H1 (cell line): ENCODE measurements at regions not wholly inside any gene's neighbourhood (a gene's known extent, or its start where the extent isn't known, plus 50 kb on each side); places are given as distances from the start of the nearest gene placed in this dataset.

ENCODE experiments used
- GABPA ChIP-seq: IDR thresholded peaks from 2 replicates; pipeline ENCODE4 v1.6.1; 2011; ENCODE audit warnings: mild to moderate bottlenecking, low read length, moderate library complexity, borderline replicate concordance; ENCODE audit not compliant: insufficient read depth
- GTF2F1 ChIP-seq: IDR thresholded peaks from 2 replicates; pipeline ENCODE4 v1.6.1; 2012; ENCODE audit warnings: low read depth, low read length, improper control_type of control experiment, borderline replicate concordance
- JUN ChIP-seq: IDR thresholded peaks from 2 replicates; pipeline ENCODE4 v1.6.1; 2011; ENCODE audit warnings: low read depth, mild to moderate bottlenecking, improper control_type of control experiment, low read length
- POLR2A ChIP-seq, 2 experiments: IDR thresholded peaks; 1 replicate in 1 of 2; 2 replicates in 1 of 2; pipeline ENCODE4 v1.6.1; 2011; ENCODE audit warnings: low read depth in 2 of 2, low read length in 2 of 2, mild to moderate bottlenecking in 2 of 2; ENCODE audit errors: control extremely low read depth in 1 of 2
- RBBP5 ChIP-seq: IDR thresholded peaks from 2 replicates; pipeline ENCODE4 v1.7.1; 2012; ENCODE audit warnings: low read depth, mild to moderate bottlenecking, inconsistent platforms, low read length, moderate library complexity, borderline replicate concordance
- RFX5 ChIP-seq: IDR thresholded peaks from 2 replicates; pipeline ENCODE4 v1.6.1; 2011; ENCODE audit warnings: low read depth, low read length, improper control_type of control experiment, borderline replicate concordance
- SRF ChIP-seq: IDR thresholded peaks from 2 replicates; pipeline ENCODE4 v1.6.1; 2011; ENCODE audit warnings: mild to moderate bottlenecking, low read depth, low read length, moderate library complexity
- TF ChIP-seq, protein P1 (sequence below), 3 experiments: IDR thresholded peaks; 1 replicate in 2 of 3; 2 replicates in 1 of 3; pipeline versions ENCODE4 v1.5.1 to v1.6.1; 2011; ENCODE audit warnings: low read length in 3 of 3, mild to moderate bottlenecking in 3 of 3, inconsistent platforms in 2 of 3, low read depth in 1 of 3, moderate library complexity in 1 of 3; ENCODE audit not compliant: insufficient read depth in 1 of 3; ENCODE audit errors: control extremely low read depth in 1 of 3

DNA sequence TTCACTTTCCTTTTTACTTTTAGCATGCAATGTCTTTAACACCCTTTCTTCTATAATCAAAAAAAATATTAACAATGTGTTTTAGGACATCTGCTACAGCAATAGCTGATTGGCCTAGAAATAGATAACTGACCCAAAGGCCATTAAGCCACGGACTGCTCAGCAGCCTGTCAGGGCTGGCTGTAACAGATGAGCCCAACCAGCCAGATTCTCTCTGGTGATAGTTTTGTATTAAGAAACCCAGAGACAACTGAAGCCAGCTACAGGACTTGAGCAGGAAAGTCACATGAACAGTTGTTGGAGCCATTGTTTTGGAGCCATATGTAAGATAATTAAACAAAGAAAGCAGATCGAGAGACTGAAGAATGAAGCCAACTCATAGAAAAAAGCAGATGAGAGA is 80.3 kb downstream of the DDIT4L start:
- TF ChIP-seq JUN (no peak), POLR2A (IDR thresholded peaks at IDR 0.05; ENCODE audit: control extremely low read depth in 1 of 2, low read depth in 2 of 2, low read length in 2 of 2) (no peak), GTF2F1 (no peak), RFX5 (no peak), RBBP5 (no peak), SRF (no peak), GABPA (no peak)
- TF ChIP-seq, protein P1, sequence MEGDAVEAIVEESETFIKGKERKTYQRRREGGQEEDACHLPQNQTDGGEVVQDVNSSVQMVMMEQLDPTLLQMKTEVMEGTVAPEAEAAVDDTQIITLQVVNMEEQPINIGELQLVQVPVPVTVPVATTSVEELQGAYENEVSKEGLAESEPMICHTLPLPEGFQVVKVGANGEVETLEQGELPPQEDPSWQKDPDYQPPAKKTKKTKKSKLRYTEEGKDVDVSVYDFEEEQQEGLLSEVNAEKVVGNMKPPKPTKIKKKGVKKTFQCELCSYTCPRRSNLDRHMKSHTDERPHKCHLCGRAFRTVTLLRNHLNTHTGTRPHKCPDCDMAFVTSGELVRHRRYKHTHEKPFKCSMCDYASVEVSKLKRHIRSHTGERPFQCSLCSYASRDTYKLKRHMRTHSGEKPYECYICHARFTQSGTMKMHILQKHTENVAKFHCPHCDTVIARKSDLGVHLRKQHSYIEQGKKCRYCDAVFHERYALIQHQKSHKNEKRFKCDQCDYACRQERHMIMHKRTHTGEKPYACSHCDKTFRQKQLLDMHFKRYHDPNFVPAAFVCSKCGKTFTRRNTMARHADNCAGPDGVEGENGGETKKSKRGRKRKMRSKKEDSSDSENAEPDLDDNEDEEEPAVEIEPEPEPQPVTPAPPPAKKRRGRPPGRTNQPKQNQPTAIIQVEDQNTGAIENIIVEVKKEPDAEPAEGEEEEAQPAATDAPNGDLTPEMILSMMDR (IDR thresholded peaks at IDR 0.05; ENCODE audit: control extremely low read depth in 1 of 3, insufficient read depth in 1 of 3, low read depth in 1 of 3, low read length in 3 of 3) = no peak
